NOMO-1 (cell line): ENCODE measurements at regions not wholly inside any gene's neighbourhood (a gene's known extent, or its start where the extent isn't known, plus 50 kb on each side); places are given as distances from the start of the nearest gene placed in this dataset.

Experiments used
- DNase-seq, 2 experiments: peaks; one replicate each; lab custom pipeline; 2025; ENCODE audit not compliant: unreplicated experiment in 2 of 2; lab: John Stamatoyannopoulos, UW

DNA sequence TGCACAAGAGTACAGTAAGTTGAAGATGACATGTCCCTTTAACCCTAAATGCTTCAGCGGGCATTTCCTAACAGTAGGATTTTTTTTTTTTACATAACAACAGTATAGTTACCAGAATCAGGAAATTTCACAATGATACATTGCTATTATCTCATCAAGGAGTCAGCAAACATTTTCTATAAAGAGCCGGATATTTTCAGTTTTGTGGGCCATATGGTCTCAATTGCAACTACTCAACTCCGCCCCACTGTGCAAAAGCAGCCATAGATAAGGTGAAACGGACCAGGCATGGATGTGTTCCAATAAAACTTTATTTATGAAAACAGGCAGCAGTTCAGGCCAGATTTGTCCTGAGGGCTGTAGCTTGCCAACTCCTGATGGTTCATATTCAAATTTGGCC lies 130.6 kb downstream of the SMAD6 start:
- peak; percentile 79 to 90 for DNase-seq

DNA sequence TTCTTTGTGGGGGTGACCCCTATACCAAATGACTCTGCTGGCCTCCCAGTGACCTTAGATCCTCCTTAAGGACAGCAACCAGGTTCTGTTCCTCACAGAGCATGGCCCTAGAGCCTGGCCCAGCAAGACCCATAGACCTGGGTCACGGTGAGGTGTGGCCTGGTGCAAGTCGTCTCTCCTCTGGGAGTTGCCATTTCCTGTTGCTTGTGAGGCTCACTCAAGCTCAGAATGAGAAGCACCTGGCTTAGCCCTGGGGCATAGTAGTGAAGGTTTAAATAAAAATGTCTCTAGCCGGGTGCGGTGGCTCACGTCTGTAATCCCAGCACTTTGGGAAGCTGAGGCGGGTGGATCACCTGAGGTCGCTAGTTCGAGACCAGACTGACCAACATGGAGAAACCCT lies 131.3 kb downstream of the SMAD6 start:
- no peak for DNase-seq

DNA sequence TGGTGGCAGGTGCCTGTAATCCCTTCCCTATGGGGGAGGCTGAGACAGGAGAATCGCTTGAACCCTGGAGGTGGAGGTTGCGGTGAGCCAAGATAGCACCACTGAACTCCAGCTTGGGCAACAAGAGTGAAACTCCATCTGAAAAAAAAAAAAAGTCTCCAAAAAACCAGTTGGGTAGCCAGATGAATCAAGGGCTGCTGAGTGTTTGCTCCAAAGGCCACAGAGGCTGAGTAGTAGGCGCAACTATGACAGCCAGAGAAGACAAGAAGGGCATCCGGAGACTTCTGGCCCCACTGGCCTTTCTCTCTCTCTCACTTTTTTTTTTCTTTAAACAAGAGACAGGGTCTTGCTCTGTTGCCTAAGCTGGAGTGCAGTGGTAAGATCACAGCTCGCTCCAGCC lies 131.8 kb downstream of the SMAD6 start:
- no peak for DNase-seq

GRCh38 chr15:66834881-66835878 lies 133.1 kb downstream of the SMAD6 start:
- DNase-seq, result peak; percentile 58 to 61

- no peak for DNase-seq
Measured at GRCh38 chr15:66836231-66837030, 134.4 kb downstream of the SMAD6 start.

- no peak for DNase-seq
Measured at GRCh38 chr15:66838202-66838601, 136.2 kb downstream of the SMAD6 start.

DNA sequence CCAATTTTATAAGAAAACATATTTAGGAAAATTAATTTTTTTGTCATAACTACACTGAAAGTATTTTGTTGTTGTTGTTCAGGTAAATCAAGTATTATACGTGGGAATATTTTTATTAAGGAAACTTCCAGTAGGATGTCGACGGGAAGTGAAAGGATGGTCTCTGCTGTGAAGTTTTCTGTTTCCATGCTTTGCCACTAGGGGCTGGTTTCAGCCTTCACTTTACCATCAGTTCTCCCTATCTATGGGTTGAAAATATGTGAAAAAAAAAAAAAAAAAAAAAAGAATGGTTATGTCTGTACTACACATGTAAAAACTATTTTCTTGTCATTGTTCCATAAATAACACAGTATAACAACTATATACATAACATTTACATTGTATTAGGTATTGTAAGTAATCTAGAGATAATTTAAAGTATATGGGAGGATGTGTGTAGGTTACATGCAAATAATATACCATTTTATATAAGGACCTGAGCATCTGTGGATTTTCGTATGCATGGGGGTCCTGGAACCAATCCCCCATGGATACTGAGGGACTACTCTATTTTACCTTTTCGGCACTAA lies 136.7 kb downstream of the SMAD6 start:
- peak in 1 of 2 experiments; percentile 27 for DNase-seq

DNA sequence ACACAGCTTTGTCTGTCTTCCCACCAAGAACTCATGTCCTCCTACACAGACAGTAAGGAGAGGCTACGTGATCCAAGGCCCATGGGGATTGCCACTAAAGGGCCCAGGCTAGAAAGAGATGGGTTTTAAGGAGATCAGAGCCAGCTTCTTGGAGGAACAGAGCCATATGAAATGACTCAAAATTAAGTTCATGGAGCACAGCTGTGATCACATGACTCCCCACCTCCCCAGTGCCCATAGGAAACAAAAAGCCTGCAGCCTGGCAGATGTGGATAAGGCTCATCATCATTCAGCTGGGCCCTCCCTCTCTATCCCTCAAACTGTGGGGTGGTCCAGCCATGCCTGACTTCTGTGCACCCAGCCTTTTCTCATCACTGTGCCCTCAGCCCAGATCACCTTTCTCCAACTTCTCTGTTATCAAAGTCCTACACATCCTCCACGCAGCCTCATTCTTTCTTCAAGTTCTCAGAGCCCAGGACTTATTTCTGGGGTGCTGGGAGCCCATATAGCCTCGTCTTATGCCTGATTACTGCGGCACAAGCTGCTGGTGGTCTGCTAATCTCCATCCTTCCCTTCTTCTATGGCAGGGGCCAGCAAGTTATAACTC lies 137.6 kb downstream of the SMAD6 start:
- no peak for DNase-seq

GRCh38 chr15:66840615-66841390 lies 138.8 kb downstream of the SMAD6 start:
- DNase-seq, result peak; percentile 35 to 66

GRCh38 chr15:66841953-66842681 lies 140.1 kb downstream of the SMAD6 start:
- peak; percentile 10 to 16 for DNase-seq

GRCh38 chr15:66842710-66843441 lies 140.8 kb downstream of the SMAD6 start:
- peak; percentile 33 to 57 for DNase-seq

GRCh38 chr15:66843581-66843980 lies 141.5 kb downstream of the SMAD6 start:
- DNase-seq, result no peak

DNA sequence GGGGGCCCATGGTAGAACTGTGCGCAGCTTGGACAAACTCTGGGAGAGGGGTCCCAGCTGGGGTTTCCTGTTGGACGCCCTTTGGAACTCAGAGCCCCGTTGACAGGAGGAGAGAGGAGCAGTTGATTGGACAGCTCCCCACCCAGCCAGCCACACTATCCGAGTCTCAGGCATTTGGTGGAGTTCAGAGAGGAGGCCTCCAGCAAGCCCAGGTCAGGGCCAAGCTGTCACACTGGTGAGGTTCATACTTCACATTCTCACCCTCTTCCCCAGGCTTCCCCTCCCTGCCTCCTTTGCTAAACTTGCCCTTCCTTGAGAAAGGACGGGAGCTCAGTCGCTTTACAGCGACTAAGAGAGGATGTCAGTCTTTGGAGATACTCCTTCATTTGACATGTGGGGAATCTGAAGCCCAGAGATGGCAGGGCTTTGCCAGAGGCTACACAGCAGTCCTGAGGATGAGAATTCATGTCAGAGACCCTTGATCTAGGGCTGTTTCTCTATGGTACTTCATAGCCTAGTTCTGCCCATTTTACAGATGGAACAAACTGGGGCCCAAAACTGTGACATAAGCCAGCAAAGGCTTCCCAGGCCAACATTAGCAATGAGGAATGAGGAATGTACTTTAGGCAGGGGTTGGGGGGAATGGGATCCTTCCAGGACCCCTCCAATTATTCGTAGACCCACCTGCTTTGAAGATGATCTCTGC lies 142.2 kb downstream of the SMAD6 start:
- DNase-seq, result no peak

DNA sequence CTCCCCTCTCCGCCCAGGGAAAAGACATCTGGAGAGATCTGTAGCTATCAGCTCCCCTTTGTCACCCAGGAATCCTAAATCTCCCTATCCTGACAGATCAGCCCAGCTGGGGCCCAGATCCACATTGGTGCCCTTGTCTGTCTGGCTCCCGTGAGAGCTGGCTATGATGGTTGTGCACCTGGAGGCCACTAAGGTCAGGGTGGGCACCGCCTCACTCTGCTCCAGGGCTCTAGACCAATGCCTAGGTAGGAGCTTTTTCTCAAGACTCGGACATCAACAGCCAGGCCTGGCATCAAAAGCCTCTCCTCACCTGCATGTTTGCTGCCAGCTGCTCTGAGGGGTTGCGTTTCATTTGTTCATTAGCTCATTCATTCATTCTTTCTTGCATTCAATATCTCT lies 142.7 kb downstream of the SMAD6 start:
- no peak for DNase-seq

DNA sequence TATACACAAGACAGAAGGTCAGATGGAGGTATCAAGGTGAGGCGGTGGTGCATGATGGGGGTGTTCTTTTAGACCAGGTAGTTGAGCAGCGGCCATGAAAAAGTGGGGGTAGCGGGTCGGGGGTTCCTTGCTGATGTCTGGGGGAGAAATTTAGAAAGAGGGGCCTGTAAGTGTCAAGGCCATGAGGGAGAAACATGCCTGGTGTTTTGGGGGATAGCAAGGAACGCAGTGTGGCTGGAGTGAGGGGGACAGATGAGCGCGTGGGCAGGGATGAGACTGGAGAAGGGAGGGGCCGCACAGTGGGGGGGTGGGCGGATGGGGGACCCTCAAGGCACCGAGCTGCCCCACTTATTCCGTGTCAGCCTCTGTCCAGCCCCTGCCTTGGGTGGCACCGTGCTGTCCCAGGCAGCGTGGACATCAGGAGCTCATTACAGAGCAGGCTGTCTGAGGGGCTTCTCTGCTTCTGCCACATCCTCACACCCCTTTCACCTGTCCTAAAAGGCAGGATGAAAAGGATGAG lies 143.3 kb downstream of the SMAD6 start:
- DNase-seq, result no peak

- no peak for DNase-seq
Measured at GRCh38 chr15:66846031-66846430, 144.0 kb downstream of the SMAD6 start.

DNA sequence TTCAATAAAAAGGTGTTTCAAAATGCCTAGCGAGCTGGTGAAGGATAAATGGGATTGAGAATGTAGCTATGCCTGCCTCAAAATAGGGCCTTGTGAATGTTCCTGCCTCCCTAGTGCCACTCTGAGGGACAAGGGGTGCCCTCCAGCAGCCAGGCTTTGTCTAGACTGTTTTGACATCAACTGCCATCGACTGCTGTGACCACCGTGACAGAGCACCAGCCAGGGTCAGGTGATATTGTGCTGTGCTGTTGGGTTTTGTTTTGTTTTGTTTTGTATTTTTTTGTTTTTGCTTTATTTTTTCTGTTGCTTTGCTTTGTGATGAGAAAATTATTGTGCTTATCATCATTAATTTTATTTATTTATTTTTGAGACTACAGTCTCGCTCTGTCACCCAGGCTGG lies 144.8 kb downstream of the SMAD6 start:
- DNase-seq, result no peak

- no peak for DNase-seq
Measured at GRCh38 chr15:66847565-66847991, 145.5 kb downstream of the SMAD6 start.
